GM23338 (cell line): ENCODE measurements at regions not wholly inside any gene's neighbourhood (a gene's known extent, or its start where the extent isn't known, plus 50 kb on each side); places are given as distances from the start of the nearest gene placed in this dataset.

Experiments used
- ATAC-seq: fragments of 200-7000 bp; cut with Tn5 transposase; 3 replicates; pipeline ENCODE4 v1.9.1; 2020
- DNase-seq: peaks from one replicate; pipeline ENCODE4 v3.0.0-alpha.2; 2015; ENCODE audit warnings: low spot score
- H2AFZ ChIP-seq: fragments of 200-600 bp; sonication (generic); 2 replicates; pipeline ENCODE4 v1.8.0; 2016; ENCODE audit warnings: antibody characterized with exemption, mild to moderate bottlenecking, moderate library complexity
- H3F3A ChIP-seq: fragments of 200-600 bp; sonication (generic); replicated peaks from 2 replicates; pipeline ENCODE4 v1.8.0; 2017; ENCODE audit warnings: antibody characterized with exemption, mixed run types, low read depth
- H3K27ac ChIP-seq: fragments of 200-600 bp; sonication (generic); 2 replicates; pipeline ENCODE4 v1.6.1; 2016; ENCODE audit warnings: low read depth
- H3K27me3 ChIP-seq: fragments of 200-600 bp; sonication (generic); 2 replicates; pipeline ENCODE4 v1.8.0; 2016; ENCODE audit warnings: mild to moderate bottlenecking, mixed run types, moderate library complexity; ENCODE audit not compliant: insufficient read depth
- H3K36me3 ChIP-seq: fragments of 200-600 bp; sonication (generic); 2 replicates; pipeline ENCODE4 v1.8.0; 2016; ENCODE audit warnings: mild to moderate bottlenecking; ENCODE audit not compliant: insufficient read depth
- H3K4me1 ChIP-seq: fragments of 200-600 bp; sonication (generic); 2 replicates; pipeline ENCODE4 v1.8.0; 2016; ENCODE audit warnings: mild to moderate bottlenecking, moderate library complexity; ENCODE audit not compliant: insufficient read depth
- H3K4me2 ChIP-seq: fragments of 200-600 bp; sonication (generic); 2 replicates; pipeline ENCODE4 v1.7.1; 2017; ENCODE audit warnings: mixed run types
- H3K4me3 ChIP-seq: fragments of 200-600 bp; sonication (generic); 2 replicates; pipeline ENCODE4 v1.6.1; 2016; ENCODE audit warnings: mixed run types
- H3K79me2 ChIP-seq: fragments of 200-600 bp; sonication (generic); replicated peaks from 2 replicates; pipeline ENCODE4 v1.8.0; 2017; ENCODE audit warnings: mild to moderate bottlenecking; ENCODE audit not compliant: insufficient read depth
- H3K9me2 ChIP-seq: fragments of 200-600 bp; sonication (generic); 2 replicates; pipeline ENCODE4 v1.8.0; 2017; ENCODE audit not compliant: insufficient read depth
- H4K20me1 ChIP-seq: fragments of 200-600 bp; sonication (generic); replicated peaks from 2 replicates; pipeline ENCODE4 v1.8.0; 2017; ENCODE audit warnings: mild to moderate bottlenecking; ENCODE audit not compliant: insufficient read depth
- H3K27ac Mint-ChIP-seq: 2 replicates; pipeline ENCODE4 v1.8.0; 2020; ENCODE audit warnings: inconsistent platforms, mild to moderate bottlenecking, moderate library complexity, mixed read lengths
- H3K27me3 Mint-ChIP-seq: 3 replicates; pipeline ENCODE4 v1.8.0; 2022; ENCODE audit warnings: low read depth, mild to moderate bottlenecking, moderate library complexity, mixed read lengths, inconsistent platforms; ENCODE audit not compliant: insufficient read depth, poor library complexity
- H3K36me3 Mint-ChIP-seq: 3 replicates; pipeline ENCODE4 v1.8.0; 2021; ENCODE audit warnings: low read depth, mild to moderate bottlenecking, inconsistent platforms, moderate library complexity, mixed read lengths
- H3K4me1 Mint-ChIP-seq: 3 replicates; pipeline ENCODE4 v1.8.0; 2020; ENCODE audit warnings: mild to moderate bottlenecking, inconsistent platforms, mixed read lengths
- H3K4me3 Mint-ChIP-seq: 3 replicates; pipeline ENCODE4 v1.8.0; 2021; ENCODE audit warnings: moderate library complexity, mild to moderate bottlenecking, inconsistent platforms, mixed read lengths
- H3K9me3 Mint-ChIP-seq: 3 replicates; pipeline ENCODE4 v1.8.0; 2020; ENCODE audit warnings: moderate library complexity, mild to moderate bottlenecking, inconsistent platforms, mixed read lengths
- CREB1 ChIP-seq: fragments of 250-450 bp; sonication (Bioruptor Pico); IDR thresholded peaks from 2 replicates; pipeline ENCODE4 v1.5.0; 2020; ENCODE audit warnings: low read depth, mild to moderate bottlenecking, moderate library complexity
- CTCF ChIP-seq, 2 experiments: fragments of 200-600 bp in 1 of 2; sonication (generic) in 1 of 2; conservative IDR thresholded peaks; 2 replicates each; pipeline versions ENCODE4 v1.5.1 to v1.6.1; 2016 to 2017; ENCODE audit warnings: antibody characterized with exemption in 2 of 2, low read depth in 2 of 2, mild to moderate bottlenecking in 2 of 2, moderate library complexity in 1 of 2
- EZH2phosphoT487 ChIP-seq: fragments of 200-600 bp; sonication (generic); IDR thresholded peaks from one replicate; pipeline ENCODE4 v1.8.1; 2018; ENCODE audit warnings: antibody characterized with exemption; ENCODE audit not compliant: unreplicated experiment
- NANOG ChIP-seq: IDR thresholded peaks from 2 replicates; pipeline ENCODE4 v1.6.1; 2016; ENCODE audit warnings: antibody characterized with exemption, borderline replicate concordance
- ZNF114 ChIP-seq: fragments of 250-450 bp; sonication (Bioruptor Pico); IDR thresholded peaks from 2 replicates; pipeline ENCODE4 v1.5.0; 2020; ENCODE audit warnings: mild to moderate bottlenecking, moderate library complexity
- ZNF331 ChIP-seq: fragments of 250-450 bp; sonication (Bioruptor Pico); IDR thresholded peaks from 2 replicates; pipeline ENCODE4 v1.5.0; 2020; ENCODE audit warnings: low read depth, mild to moderate bottlenecking, moderate library complexity
- ZNF462 ChIP-seq: fragments of 250-450 bp; sonication (Bioruptor Pico); IDR thresholded peaks from 2 replicates; pipeline ENCODE4 v1.5.0; 2020; ENCODE audit warnings: mild to moderate bottlenecking, moderate library complexity

- no peak for TF ChIP-seq ZNF462
- TF ChIP-seq CREB1 (CRISPR knock-in tag), result no peak
- no peak for TF ChIP-seq ZNF331 (CRISPR knock-in tag)
- TF ChIP-seq EZH2phosphoT487, result no peak
- no peak for TF ChIP-seq NANOG
- no peak for TF ChIP-seq CTCF (conservative IDR thresholded peaks at IDR 0.05; ENCODE audit: low read depth in 2 of 2)
- no peak for TF ChIP-seq ZNF114 (CRISPR knock-in tag)
Observed at GRCh38 chr6:9307187-9307586, 871.8 kb upstream of the SLC35B3 start (continued).

GRCh38 chr6:9295644-9296043, 860.3 kb upstream of the SLC35B3 start:
- peaks cover 20% of the 10 kb centered on the region for H3K4me1 Mint-ChIP-seq
- H3K36me3 Mint-ChIP-seq, result peaks cover 8% of the 10 kb centered on the region; the same call in 2 of the 3 replicates
- no peak overlapping the region for H2AFZ ChIP-seq
- no peaks in the 10 kb centered on the region for H3K27me3 Mint-ChIP-seq
- H3K36me3 ChIP-seq, result no peaks in the 10 kb centered on the region
- DNase-seq, result no peak
- no peak for ATAC-seq
- no peak overlapping the region for H3K27ac ChIP-seq
- no peak overlapping the region for H3K27ac Mint-ChIP-seq
- no peaks in the 10 kb centered on the region for H4K20me1 ChIP-seq
- no peak overlapping the region for H3K4me3 Mint-ChIP-seq
- H3K4me3 ChIP-seq, result no peak overlapping the region
- peaks cover 14% of the 10 kb centered on the region; the same call in 1 of the 2 replicates for H3K4me1 ChIP-seq
- no peaks in the 10 kb centered on the region for H3K9me2 ChIP-seq
- no peaks in the 10 kb centered on the region for H3K27me3 ChIP-seq
- peaks cover 16% of the 10 kb centered on the region for H3K9me3 Mint-ChIP-seq
- H3K4me2 ChIP-seq, result no peak overlapping the region
- no peaks in the 10 kb centered on the region for H3F3A ChIP-seq
- H3K79me2 ChIP-seq, result no peaks in the 10 kb centered on the region
- TF ChIP-seq ZNF114 (CRISPR knock-in tag) (no peak), ZNF462 (no peak)
